GM12864 (cell line): ENCODE measurements at regions not wholly inside any gene's neighbourhood (a gene's known extent, or its start where the extent isn't known, plus 50 kb on each side); places are given as distances from the start of the nearest gene placed in this dataset.
"Not testable (repeated sequence)": the region's sequence is repeated elsewhere in the genome, so short reads cannot be mapped to it uniquely, and the experiment has no call there.

Experiments
- DNase-seq: peaks from one replicate; pipeline ENCODE4 v3.0.0-alpha.2; 2011; ENCODE audit warnings: low read depth
- H3K4me3 ChIP-seq: 2 replicates; pipeline ENCODE4 v1.5.1; 2011; ENCODE audit warnings: mild to moderate bottlenecking, low read depth, low read length, control low read depth
- CTCF ChIP-seq: IDR thresholded peaks from 2 replicates; pipeline ENCODE4 v1.5.1; 2011; ENCODE audit warnings: low read depth, mild to moderate bottlenecking, moderate library complexity, low read length, control low read depth, inconsistent platforms; ENCODE audit errors: missing control alignments

- no peak for TF ChIP-seq CTCF
- no peak overlapping the region for H3K4me3 ChIP-seq
- no peak for DNase-seq
Measured at GRCh38 chr12:13339538-13339937, 143.0 kb downstream of the EMP1 start.

GRCh38 chr12:13339091-13339490, 142.6 kb downstream of the EMP1 start:
- TF ChIP-seq CTCF, result no peak
- DNase-seq, result no peak
- no peak overlapping the region for H3K4me3 ChIP-seq

GRCh38 chr12:13337791-13338190, 141.3 kb downstream of the EMP1 start:
- TF ChIP-seq CTCF, result no peak
- H3K4me3 ChIP-seq, result no peak overlapping the region
- DNase-seq, result no peak

- DNase-seq, result no peak
Measured at GRCh38 chr12:13336216-13336615, 139.7 kb downstream of the EMP1 start.

GRCh38 chr12:13328535-13328934, 132.0 kb downstream of the EMP1 start:
- H3K4me3 ChIP-seq, result no peak overlapping the region
- no peak for DNase-seq
- no peak for TF ChIP-seq CTCF

More at GRCh38 chr12:13336216-13336615, 139.7 kb downstream of the EMP1 start:
- H3K4me3 ChIP-seq, result no peak overlapping the region
- no peak for TF ChIP-seq CTCF

GRCh38 chr12:13326076-13326475, 129.6 kb downstream of the EMP1 start:
- DNase-seq, result no peak
- no peak overlapping the region for H3K4me3 ChIP-seq
- TF ChIP-seq CTCF, result no peak

- not testable (repeated sequence) for DNase-seq, H3K4me3 ChIP-seq
Measured at GRCh38 chr12:13325037-13325436, 128.5 kb downstream of the EMP1 start.
